Middle frontal gyrus (tissue), 1 donor: ENCODE measurements at regions not wholly inside any gene's neighbourhood (a gene's known extent, or its start where the extent isn't known, plus 50 kb on each side); places are given as distances from the start of the nearest gene placed in this dataset.

Source experiments
- DNase-seq: peaks from one replicate; pipeline ENCODE4 v3.0.0-alpha.2; 2015; ENCODE audit warnings: low spot score; ENCODE audit errors: extremely low spot score

GRCh38 chr5:164753434-164753833 is 1248.0 kb downstream of the MAT2B start:
- DNase-seq: no peak

GRCh38 chr5:164763206-164763605 is 1257.8 kb downstream of the MAT2B start:
- DNase-seq: no peak

GRCh38 chr5:164772122-164772521 is 1266.7 kb downstream of the MAT2B start:
- DNase-seq: no peak

- DNase-seq: no peak
These were observed 1278.8 kb downstream of the MAT2B start for GRCh38 chr5:164784230-164784629.

GRCh38 chr5:164798110-164798509 is 1292.7 kb downstream of the MAT2B start:
- no peak for DNase-seq

- DNase-seq: no peak
These were observed 1294.0 kb downstream of the MAT2B start for GRCh38 chr5:164799391-164799790.

- DNase-seq: no peak
These were observed 1296.5 kb downstream of the MAT2B start for GRCh38 chr5:164801910-164802309.

GRCh38 chr5:164809821-164810220 is 1304.4 kb downstream of the MAT2B start:
- no peak for DNase-seq

GRCh38 chr5:164818445-164818844 is 1313.0 kb downstream of the MAT2B start:
- DNase-seq: no peak

- no peak for DNase-seq
These were observed 1319.3 kb downstream of the MAT2B start for GRCh38 chr5:164824671-164825070.

- DNase-seq: no peak
These were observed 1327.1 kb downstream of the MAT2B start for GRCh38 chr5:164832516-164832915.

GRCh38 chr5:164844348-164844747 is 1338.9 kb downstream of the MAT2B start:
- no peak for DNase-seq

- no peak for DNase-seq
These were observed 1355.5 kb downstream of the MAT2B start for GRCh38 chr5:164860896-164861295.

GRCh38 chr5:164861610-164862009 is 1356.2 kb downstream of the MAT2B start:
- no peak for DNase-seq

GRCh38 chr5:164868761-164869160 is 1363.3 kb downstream of the MAT2B start:
- no peak for DNase-seq

- no peak for DNase-seq
These were observed 1363.9 kb downstream of the MAT2B start for GRCh38 chr5:164869325-164869724.

GRCh38 chr5:164876793-164877192 is 1371.4 kb downstream of the MAT2B start:
- DNase-seq: no peak

GRCh38 chr5:164881442-164881841 is 1376.0 kb downstream of the MAT2B start:
- no peak for DNase-seq

- no peak for DNase-seq
These were observed 1379.8 kb downstream of the MAT2B start for GRCh38 chr5:164885179-164885578.

- no peak for DNase-seq
These were observed 1387.7 kb downstream of the MAT2B start for GRCh38 chr5:164893071-164893470.

- no peak for DNase-seq
These were observed 1393.3 kb downstream of the MAT2B start for GRCh38 chr5:164898705-164899104.

GRCh38 chr5:164909673-164910072 is 1404.3 kb downstream of the MAT2B start:
- DNase-seq: no peak

GRCh38 chr5:164921722-164922121 is 1416.3 kb downstream of the MAT2B start:
- no peak for DNase-seq

GRCh38 chr5:164934039-164934438 is 1428.6 kb downstream of the MAT2B start:
- DNase-seq: no peak
